GM19239 (cell line): ENCODE measurements at regions not wholly inside any gene's neighbourhood (a gene's known extent, or its start where the extent isn't known, plus 50 kb on each side); places are given as distances from the start of the nearest gene placed in this dataset.
"Not testable (repeated sequence)": the region's sequence is repeated elsewhere in the genome, so short reads cannot be mapped to it uniquely, and the experiment has no call there.

ENCODE experiments used
- DNase-seq: peaks from one replicate; pipeline ENCODE4 v3.0.0; 2011; ENCODE audit warnings: low spot score; ENCODE audit not compliant: insufficient read length
- FAIRE-seq: peaks from 2 replicates; lab custom pipeline; 2011; peaks lifted over from hg19 to GRCh38; lab: Jason Lieb, UNC

GRCh38 chr3:181554233-181554765, 157.4 kb upstream of the SOX2 start:
- DNase-seq (no peak), FAIRE-seq (no peak)

- DNase-seq: no peak
- FAIRE-seq: no peak
Observed at GRCh38 chr3:181549266-181549665, 162.5 kb upstream of the SOX2 start.

GRCh38 chr3:181541414-181541813, 170.3 kb upstream of the SOX2 start:
- FAIRE-seq: no peak
- DNase-seq: no peak

- no peak for DNase-seq
- no peak for FAIRE-seq
Observed at GRCh38 chr3:181534781-181535221, 176.9 kb upstream of the SOX2 start.

GRCh38 chr3:181533811-181534210, 177.9 kb upstream of the SOX2 start:
- no peak for DNase-seq
- no peak for FAIRE-seq

GRCh38 chr3:181530584-181530983, 181.1 kb upstream of the SOX2 start:
- no peak for FAIRE-seq
- DNase-seq: no peak

GRCh38 chr3:181521831-181522230, 189.9 kb upstream of the SOX2 start:
- no peak for FAIRE-seq
- DNase-seq: no peak

GRCh38 chr3:181518222-181518621, 193.5 kb upstream of the SOX2 start:
- DNase-seq (no peak), FAIRE-seq (no peak)

- FAIRE-seq (no peak), DNase-seq (no peak)
Observed at GRCh38 chr3:181512787-181513186, 198.9 kb upstream of the SOX2 start.

- no peak for DNase-seq
Observed at GRCh38 chr3:181510500-181510899, 201.2 kb upstream of the SOX2 start.

GRCh38 chr3:181497358-181497757, 214.4 kb upstream of the SOX2 start:
- DNase-seq (no peak), FAIRE-seq (no peak)

More at GRCh38 chr3:181510500-181510899, 201.2 kb upstream of the SOX2 start:
- no peak for FAIRE-seq

GRCh38 chr3:181493423-181493822, 218.3 kb upstream of the SOX2 start:
- no peak for FAIRE-seq
- DNase-seq: no peak

- FAIRE-seq (no peak), DNase-seq (no peak)
Observed at GRCh38 chr3:181488536-181488935, 223.2 kb upstream of the SOX2 start.

- no peak for FAIRE-seq
Observed at GRCh38 chr3:181487236-181487978, 224.3 kb upstream of the SOX2 start.

GRCh38 chr3:181486141-181486885, 225.4 kb upstream of the SOX2 start:
- DNase-seq (no peak), FAIRE-seq (no peak)

More at GRCh38 chr3:181487236-181487978, 224.3 kb upstream of the SOX2 start:
- DNase-seq: no peak

- FAIRE-seq (no peak), DNase-seq (no peak)
Observed at GRCh38 chr3:181484026-181484425, 227.7 kb upstream of the SOX2 start.

- not testable (repeated sequence) for DNase-seq, FAIRE-seq
Observed at GRCh38 chr3:181475146-181475545, 236.6 kb upstream of the SOX2 start.

- no peak for FAIRE-seq
- DNase-seq: no peak
Observed at GRCh38 chr3:181470349-181470748, 241.4 kb upstream of the SOX2 start.

GRCh38 chr3:181464033-181464694, 247.6 kb upstream of the SOX2 start:
- FAIRE-seq (no peak), DNase-seq (no peak)

GRCh38 chr3:181461381-181461780, 250.3 kb upstream of the SOX2 start:
- FAIRE-seq (no peak), DNase-seq (no peak)

GRCh38 chr3:181459516-181459915, 252.2 kb upstream of the SOX2 start:
- FAIRE-seq (no peak), DNase-seq (no peak)
